SU-DHL-6 (cell line): ENCODE measurements at regions not wholly inside any gene's neighbourhood (a gene's known extent, or its start where the extent isn't known, plus 50 kb on each side); places are given as distances from the start of the nearest gene placed in this dataset.

Experiments used
- CTCF ChIP-seq: fragments of 200-600 bp; sonication (generic); IDR thresholded peaks from one replicate; pipeline ENCODE4 v1.5.1; 2017; ENCODE audit warnings: antibody characterized with exemption, mild to moderate bottlenecking, low read length, moderate library complexity; ENCODE audit not compliant: insufficient read depth, poor library complexity, severe bottlenecking
- EZH2phosphoT487 ChIP-seq: fragments of 200-600 bp; sonication (generic), shearing (Covaris generic); conservative IDR thresholded peaks from 2 replicates; pipeline ENCODE4 v1.6.1; 2018; ENCODE audit warnings: mild to moderate bottlenecking, antibody characterized with exemption, low read length, moderate library complexity, mixed read lengths

GRCh38 chr2:163909411-163910080, 173.7 kb upstream of the FIGN start:
- TF ChIP-seq CTCF = no peak
- no peak for TF ChIP-seq EZH2phosphoT487
